ENCODE measurements at regions not wholly inside any gene's neighbourhood (a gene's known extent, or its start where the extent isn't known, plus 50 kb on each side); places are given as distances from the start of the nearest gene placed in this dataset.

GRCh38 chr1:36711480-36711879 lies 228.8 kb upstream of the CSF3R start:
- TF ChIP-seq POLR2A (IDR thresholded peaks at IDR 0.05) (no peak), CTCF (IDR thresholded peaks at IDR 0.05) (no peak)

All from esophagus squamous epithelium (tissue), 4 donors.